ENCODE measurements at regions not wholly inside any gene's neighbourhood (a gene's known extent, or its start where the extent isn't known, plus 50 kb on each side); places are given as distances from the start of the nearest gene placed in this dataset.

GRCh38 chr5:102700916-102701315 lies 54.2 kb upstream of the PAM start:
- no peak for TF ChIP-seq CTCF (IDR thresholded peaks at IDR 0.05)
- no peak for TF ChIP-seq EZH2 (IDR thresholded peaks at IDR 0.05; ENCODE audit: borderline replicate concordance, insufficient read depth, low read depth, low read length, poor library complexity, severe bottlenecking)

Measured in B cell (primary cell).